Fibroblast of lung (primary cell): ENCODE measurements at regions not wholly inside any gene's neighbourhood (a gene's known extent, or its start where the extent isn't known, plus 50 kb on each side); places are given as distances from the start of the nearest gene placed in this dataset.
A peak's percentile ranks its signal among the peaks of the same experiment; 100 is the strongest.

Source experiments
- DNase-seq, 2 donors: peaks; one replicate each; pipeline versions ENCODE4 v3.0.0 to v3.0.0-alpha.2; 2010; ENCODE audit warnings: low read depth in 2 of 2
- H2AFZ ChIP-seq: 2 replicates; pipeline ENCODE4 v1.5.1; 2012; ENCODE audit warnings: low read length, control low read depth, inconsistent platforms
- H3K27ac ChIP-seq: 2 replicates; pipeline ENCODE4 v1.5.1; 2011; ENCODE audit warnings: low read length, control low read depth; ENCODE audit not compliant: insufficient read depth
- H3K27me3 ChIP-seq: 2 replicates; pipeline ENCODE4 v1.5.1; 2011; ENCODE audit warnings: mild to moderate bottlenecking, low read length; ENCODE audit not compliant: control insufficient read depth, insufficient read depth
- H3K36me3 ChIP-seq: 2 replicates; pipeline ENCODE4 v1.5.1; 2011; ENCODE audit warnings: low read length; ENCODE audit not compliant: control insufficient read depth, insufficient read depth
- H3K4me1 ChIP-seq: 2 replicates; pipeline ENCODE4 v1.5.1; 2011; ENCODE audit warnings: low read length; ENCODE audit not compliant: control insufficient read depth, insufficient read depth; ENCODE audit errors: extremely low read depth
- H3K4me2 ChIP-seq: 2 replicates; pipeline ENCODE4 v1.5.1; 2011; ENCODE audit warnings: low read length, control low read depth; ENCODE audit not compliant: insufficient read depth; ENCODE audit errors: extremely low read depth
- H3K4me3 ChIP-seq, 4 experiments: fragments of 200-600 bp in 1 of 4; sonication (generic) in 1 of 4; replicated peaks in 1 of 4; 2 replicates each; pipeline ENCODE4 v1.5.1; 2011 to 2016; ENCODE audit warnings: low read length in 4 of 4, low read depth in 3 of 4, mild to moderate bottlenecking in 3 of 4, control low read depth in 2 of 4, inconsistent platforms in 1 of 4, mixed read lengths in 1 of 4; ENCODE audit not compliant: insufficient read depth in 1 of 4; ENCODE audit errors: control extremely low read depth in 1 of 4
- H3K79me2 ChIP-seq: 2 replicates; pipeline ENCODE4 v1.5.1; 2012; ENCODE audit warnings: mild to moderate bottlenecking, low read length, inconsistent platforms; ENCODE audit not compliant: control insufficient read depth, insufficient read depth
- H3K9ac ChIP-seq: 2 replicates; pipeline ENCODE4 v1.5.1; 2011; ENCODE audit warnings: mild to moderate bottlenecking, low read length, control low read depth; ENCODE audit not compliant: insufficient read depth
- H3K9me3 ChIP-seq: 2 replicates; pipeline ENCODE4 v1.5.1; 2012; ENCODE audit warnings: low read depth, low read length; ENCODE audit not compliant: control insufficient read depth, insufficient read depth
- H4K20me1 ChIP-seq: 2 replicates; pipeline ENCODE4 v1.5.1; 2011; ENCODE audit warnings: low read length; ENCODE audit not compliant: control insufficient read depth, insufficient read depth; ENCODE audit errors: extremely low read depth
- EZH2 ChIP-seq: IDR thresholded peaks from 2 replicates; pipeline ENCODE4 v1.5.1; 2012; ENCODE audit warnings: low read length, control low read depth, mild to moderate bottlenecking; ENCODE audit errors: missing control alignments
- TF ChIP-seq, protein P1 (sequence below), 2 donors: IDR thresholded peaks in 1 of 2; conservative IDR thresholded peaks in 1 of 2; 1 replicate in 1 of 2; 2 replicates in 1 of 2; pipeline ENCODE4 v1.5.1; 2011 to 2012; ENCODE audit warnings: low read length in 2 of 2, control low read depth in 1 of 2, inconsistent platforms in 1 of 2, low read depth in 1 of 2, mild to moderate bottlenecking in 1 of 2

DNA sequence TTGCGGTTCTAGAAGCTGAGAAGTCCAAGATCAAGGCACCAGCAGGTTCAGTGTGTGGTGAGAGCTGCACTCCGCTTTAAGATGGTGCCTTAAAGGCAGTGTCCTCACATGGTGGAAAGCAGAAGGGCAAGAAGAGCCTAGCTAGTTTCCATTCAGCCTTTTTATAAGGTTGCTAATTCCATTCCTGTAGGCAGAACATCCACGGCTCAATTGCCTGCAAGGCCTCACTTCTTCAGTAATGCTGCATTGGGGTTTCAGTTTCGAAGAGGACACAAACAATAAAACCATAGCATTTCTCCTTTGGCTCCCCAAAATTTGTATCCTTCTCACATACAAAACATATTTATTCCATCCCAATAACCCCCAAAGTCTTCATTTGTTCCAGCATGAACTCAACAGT is 109.5 kb upstream of the KCND2 start:
- no peaks in the 10 kb centered on the region for H3K79me2 ChIP-seq
- no peak overlapping the region for H3K4me2 ChIP-seq
- TF ChIP-seq, protein P1, sequence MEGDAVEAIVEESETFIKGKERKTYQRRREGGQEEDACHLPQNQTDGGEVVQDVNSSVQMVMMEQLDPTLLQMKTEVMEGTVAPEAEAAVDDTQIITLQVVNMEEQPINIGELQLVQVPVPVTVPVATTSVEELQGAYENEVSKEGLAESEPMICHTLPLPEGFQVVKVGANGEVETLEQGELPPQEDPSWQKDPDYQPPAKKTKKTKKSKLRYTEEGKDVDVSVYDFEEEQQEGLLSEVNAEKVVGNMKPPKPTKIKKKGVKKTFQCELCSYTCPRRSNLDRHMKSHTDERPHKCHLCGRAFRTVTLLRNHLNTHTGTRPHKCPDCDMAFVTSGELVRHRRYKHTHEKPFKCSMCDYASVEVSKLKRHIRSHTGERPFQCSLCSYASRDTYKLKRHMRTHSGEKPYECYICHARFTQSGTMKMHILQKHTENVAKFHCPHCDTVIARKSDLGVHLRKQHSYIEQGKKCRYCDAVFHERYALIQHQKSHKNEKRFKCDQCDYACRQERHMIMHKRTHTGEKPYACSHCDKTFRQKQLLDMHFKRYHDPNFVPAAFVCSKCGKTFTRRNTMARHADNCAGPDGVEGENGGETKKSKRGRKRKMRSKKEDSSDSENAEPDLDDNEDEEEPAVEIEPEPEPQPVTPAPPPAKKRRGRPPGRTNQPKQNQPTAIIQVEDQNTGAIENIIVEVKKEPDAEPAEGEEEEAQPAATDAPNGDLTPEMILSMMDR (conservative IDR thresholded peaks at IDR 0.05 in 1 of 2, IDR thresholded peaks at IDR 0.05 in 1 of 2; ENCODE audit: low read depth in 1 of 2, low read length in 2 of 2) = no peak
- no peak for TF ChIP-seq EZH2
- no peaks in the 10 kb centered on the region for H3K36me3 ChIP-seq
- no peaks in the 10 kb centered on the region for H3K27me3 ChIP-seq
- H2AFZ ChIP-seq = no peak overlapping the region
- no peaks in the 10 kb centered on the region for H4K20me1 ChIP-seq
- no peak overlapping the region for H3K9ac ChIP-seq
- no peak overlapping the region for H3K27ac ChIP-seq
- no peak for DNase-seq
- no peak overlapping the region for H3K4me3 ChIP-seq
- no peaks in the 10 kb centered on the region for H3K9me3 ChIP-seq
- peaks cover 2% of the 10 kb centered on the region for H3K4me1 ChIP-seq

DNA sequence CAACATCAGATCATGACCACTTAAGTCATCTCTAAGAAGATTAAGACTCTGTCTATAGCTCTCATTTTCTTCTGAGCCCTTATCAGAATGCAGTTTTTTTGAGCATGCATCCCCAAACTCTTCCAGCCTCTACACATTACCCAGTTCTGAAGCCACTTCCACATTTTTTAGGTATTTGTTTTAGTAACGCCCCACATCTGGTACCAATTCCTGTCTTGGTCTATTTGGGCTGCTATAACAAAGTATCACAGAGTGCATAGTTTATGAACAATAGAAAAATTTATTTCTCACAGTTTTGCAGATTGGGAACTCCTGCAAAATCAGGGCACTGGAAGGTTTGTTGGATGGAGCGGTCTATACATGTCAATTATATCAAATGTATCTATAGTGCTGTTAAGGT is 107.7 kb upstream of the KCND2 start:
- Histone ChIP-seq H4K20me1 (no peaks in the 10 kb centered on the region), H3K27me3 (no peaks in the 10 kb centered on the region), H3K27ac (no peak overlapping the region), H2AFZ (no peak overlapping the region), H3K36me3 (no peaks in the 10 kb centered on the region), H3K9me3 (no peaks in the 10 kb centered on the region), H3K4me2 (no peak overlapping the region), H3K4me3 (no peak overlapping the region), H3K79me2 (no peaks in the 10 kb centered on the region), H3K9ac (no peak overlapping the region), H3K4me1 (peaks cover 2% of the 10 kb centered on the region)
- no peak for TF ChIP-seq EZH2
- TF ChIP-seq, protein P1 (conservative IDR thresholded peaks at IDR 0.05 in 1 of 2, IDR thresholded peaks at IDR 0.05 in 1 of 2; ENCODE audit: low read depth in 1 of 2, low read length in 2 of 2) = no peak
- no peak for DNase-seq

DNA sequence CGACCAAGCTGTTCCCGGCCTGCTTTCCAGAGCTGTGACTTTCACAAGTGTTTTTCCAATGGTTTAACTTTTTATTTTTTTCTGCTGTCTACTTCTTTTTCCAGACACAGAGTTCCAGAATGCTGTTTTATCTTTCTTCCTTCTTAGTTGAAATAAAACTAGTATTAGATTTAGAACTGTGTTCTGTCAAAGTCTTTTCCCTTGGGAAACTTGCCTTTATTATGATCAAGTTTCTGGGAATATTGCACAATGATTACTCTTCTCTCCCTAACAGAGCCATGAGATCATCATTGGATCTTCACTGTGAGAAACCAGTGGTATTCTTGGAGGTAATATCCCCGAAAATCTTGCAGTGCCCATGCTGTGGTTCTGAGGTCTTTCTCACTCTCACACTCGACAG is 104.9 kb upstream of the KCND2 start:
- TF ChIP-seq EZH2 = no peak
- TF ChIP-seq, protein P1 (conservative IDR thresholded peaks at IDR 0.05 in 1 of 2, IDR thresholded peaks at IDR 0.05 in 1 of 2; ENCODE audit: low read depth in 1 of 2, low read length in 2 of 2) = no peak
- H3K4me3 ChIP-seq = no peak overlapping the region
- peaks cover 4% of the 10 kb centered on the region for H3K4me1 ChIP-seq
- no peak overlapping the region for H3K4me2 ChIP-seq
- DNase-seq = peak; percentile 7 to 80
- H2AFZ ChIP-seq = no peak overlapping the region
- no peaks in the 10 kb centered on the region for H3K79me2 ChIP-seq
- peak overlapping the region; percentile 45 for H3K27ac ChIP-seq
- no peaks in the 10 kb centered on the region for H3K27me3 ChIP-seq
- H4K20me1 ChIP-seq = no peaks in the 10 kb centered on the region
- no peak overlapping the region for H3K9ac ChIP-seq
- no peaks in the 10 kb centered on the region for H3K36me3 ChIP-seq
- H3K9me3 ChIP-seq = no peaks in the 10 kb centered on the region
